ENCODE measurements at regions not wholly inside any gene's neighbourhood (a gene's known extent, or its start where the extent isn't known, plus 50 kb on each side); places are given as distances from the start of the nearest gene placed in this dataset.

DNA sequence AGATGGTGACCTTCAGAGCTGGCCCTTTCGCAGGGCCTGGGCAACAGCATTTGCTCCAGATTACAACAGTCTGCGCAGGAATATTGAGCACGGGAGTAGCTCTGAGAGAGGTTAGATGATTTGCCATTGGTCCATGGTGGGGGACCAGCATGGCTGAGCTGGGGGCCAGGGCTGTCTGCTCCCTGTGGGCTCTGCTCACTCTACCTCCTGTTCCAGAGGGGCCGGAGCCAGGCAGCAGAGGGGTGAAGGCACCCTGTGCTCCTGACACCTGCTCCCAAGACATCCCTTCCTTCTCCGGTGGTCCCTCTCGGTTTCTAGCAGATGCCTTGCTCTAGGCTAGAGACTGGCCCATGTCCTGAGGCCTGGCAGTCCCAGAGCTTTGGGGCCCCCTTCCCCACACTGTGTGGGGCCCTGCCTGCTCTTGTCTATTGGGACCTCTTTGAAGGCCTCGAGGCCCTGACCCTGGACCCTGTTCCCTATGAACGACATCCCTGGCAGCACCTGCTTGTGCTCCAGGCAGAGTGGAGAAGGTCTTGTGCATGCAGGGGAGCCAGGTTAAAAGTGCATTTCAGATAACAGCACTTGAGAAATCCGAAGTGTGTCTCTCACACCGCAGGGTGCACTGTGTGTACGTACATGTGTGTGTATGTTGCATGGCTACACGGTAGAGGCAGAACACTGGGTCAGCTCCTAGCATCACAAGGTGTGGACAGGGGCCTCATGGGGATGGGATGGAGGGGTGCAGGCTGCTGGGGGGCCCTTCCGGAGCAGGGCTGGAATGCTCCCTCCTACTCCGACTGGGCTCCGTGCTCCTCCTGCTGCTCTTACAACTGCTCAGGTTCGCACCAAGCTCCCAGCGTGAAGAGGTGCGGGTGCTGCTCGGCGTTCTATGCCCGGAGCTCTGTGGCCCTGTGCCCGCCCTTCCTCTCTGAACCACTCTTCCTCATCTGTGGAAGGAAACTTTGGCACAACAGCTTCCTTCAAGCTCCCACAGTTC, 123.3 kb upstream of the B3GAT1 start:
- no peaks in the 10 kb centered on the region for H3K9me3 ChIP-seq
- peaks cover 0 to 5% (median 0%) of the 10 kb centered on the region in 4 donors for H3K4me1 ChIP-seq
- 88% methylated on average over 22 of the region's 22 CpGs for WGBS, 2 donors
- no peak for TF ChIP-seq POLR2A (IDR thresholded peaks at IDR 0.05)
- TF ChIP-seq, protein P1, sequence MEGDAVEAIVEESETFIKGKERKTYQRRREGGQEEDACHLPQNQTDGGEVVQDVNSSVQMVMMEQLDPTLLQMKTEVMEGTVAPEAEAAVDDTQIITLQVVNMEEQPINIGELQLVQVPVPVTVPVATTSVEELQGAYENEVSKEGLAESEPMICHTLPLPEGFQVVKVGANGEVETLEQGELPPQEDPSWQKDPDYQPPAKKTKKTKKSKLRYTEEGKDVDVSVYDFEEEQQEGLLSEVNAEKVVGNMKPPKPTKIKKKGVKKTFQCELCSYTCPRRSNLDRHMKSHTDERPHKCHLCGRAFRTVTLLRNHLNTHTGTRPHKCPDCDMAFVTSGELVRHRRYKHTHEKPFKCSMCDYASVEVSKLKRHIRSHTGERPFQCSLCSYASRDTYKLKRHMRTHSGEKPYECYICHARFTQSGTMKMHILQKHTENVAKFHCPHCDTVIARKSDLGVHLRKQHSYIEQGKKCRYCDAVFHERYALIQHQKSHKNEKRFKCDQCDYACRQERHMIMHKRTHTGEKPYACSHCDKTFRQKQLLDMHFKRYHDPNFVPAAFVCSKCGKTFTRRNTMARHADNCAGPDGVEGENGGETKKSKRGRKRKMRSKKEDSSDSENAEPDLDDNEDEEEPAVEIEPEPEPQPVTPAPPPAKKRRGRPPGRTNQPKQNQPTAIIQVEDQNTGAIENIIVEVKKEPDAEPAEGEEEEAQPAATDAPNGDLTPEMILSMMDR (IDR thresholded peaks at IDR 0.05): no peak
- no peak for TF ChIP-seq POLR2AphosphoS5 (IDR thresholded peaks at IDR 0.05)
- TF ChIP-seq EP300 (IDR thresholded peaks at IDR 0.05): no peak
- peaks cover 0 to 8% (median 0%) of the 10 kb centered on the region in 3 donors for H3K27me3 ChIP-seq
- H3K36me3 ChIP-seq: no peaks in the 10 kb centered on the region
- no peak overlapping the region for H3K27ac ChIP-seq
- DNase-seq: peak; percentile 56
- intact Hi-C loops (cut with DNase I): no loop called here
- H3K4me3 ChIP-seq: no peak overlapping the region

DNA sequence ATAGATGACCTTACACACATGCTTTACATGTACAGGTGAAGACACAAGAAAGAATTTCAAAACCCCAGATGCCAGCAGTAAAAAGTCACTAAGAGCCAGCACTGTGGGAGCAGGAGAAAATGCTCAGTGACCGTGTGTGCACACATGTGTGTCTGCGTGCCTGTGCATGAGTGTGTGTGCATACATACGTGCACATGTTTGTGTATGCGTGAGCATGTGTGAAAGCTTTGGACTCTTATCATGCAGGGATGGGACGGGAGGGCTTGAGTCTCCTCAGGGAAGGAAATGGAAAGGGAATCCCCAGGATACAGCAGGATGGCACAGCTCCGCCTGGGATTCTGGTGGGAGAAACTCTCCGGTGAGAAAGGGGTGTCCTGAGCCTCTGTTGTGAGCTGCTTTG, 121.5 kb upstream of the B3GAT1 start:
- TF ChIP-seq POLR2AphosphoS5 (IDR thresholded peaks at IDR 0.05): no peak
- peak; percentile 46 for DNase-seq
- peaks cover 0 to 8% (median 0%) of the 10 kb centered on the region in 3 donors for H3K27me3 ChIP-seq

DNA sequence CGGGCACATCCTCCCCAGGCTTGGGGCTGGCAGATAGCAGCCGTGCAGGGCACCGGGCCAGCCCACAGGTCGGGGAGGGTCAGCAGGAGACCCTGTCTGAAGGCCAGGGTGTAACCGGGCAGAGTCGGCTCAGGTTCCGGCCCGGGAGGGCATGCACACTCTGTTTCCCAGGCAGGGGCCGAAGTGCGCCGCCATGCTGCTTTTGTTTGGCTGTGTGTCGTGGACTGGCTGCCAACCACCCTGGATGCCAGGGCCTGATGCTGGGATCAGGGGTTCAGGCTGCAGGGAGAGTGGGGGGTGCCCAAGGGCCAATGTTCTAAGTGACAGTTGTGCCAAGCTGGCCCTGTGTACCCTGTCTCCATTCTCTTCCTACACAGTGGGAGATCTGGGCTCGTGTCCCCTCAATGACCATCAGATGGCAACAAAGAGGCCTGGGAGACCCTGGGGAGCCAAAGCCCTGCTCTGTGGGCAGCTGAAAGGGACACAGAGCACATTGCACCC, 120.9 kb upstream of the B3GAT1 start:
- no peaks in the 10 kb centered on the region for H3K9me3 ChIP-seq
- intact Hi-C loops (cut with DNase I): no loop called here
- no peak overlapping the region for H3K27ac ChIP-seq
- peak; percentile 61 for DNase-seq
- 92 to 95% methylated on average over 13 of the region's 13 CpGs for WGBS, 2 donors
- H3K4me3 ChIP-seq: no peak overlapping the region
- H3K36me3 ChIP-seq: no peaks in the 10 kb centered on the region
- H3K4me1 ChIP-seq: peaks cover 0 to 5% (median 0%) of the 10 kb centered on the region in 4 donors
- TF ChIP-seq POLR2AphosphoS5 (IDR thresholded peaks at IDR 0.05): no peak
- TF ChIP-seq EP300 (IDR thresholded peaks at IDR 0.05): no peak
- TF ChIP-seq POLR2A (IDR thresholded peaks at IDR 0.05): no peak
- TF ChIP-seq, protein P1 (IDR thresholded peaks at IDR 0.05): no peak
- peaks cover 0 to 7% (median 0%) of the 10 kb centered on the region in 3 donors for H3K27me3 ChIP-seq

More for the DNA sequence above, 121.5 kb upstream of the B3GAT1 start:
- no peaks in the 10 kb centered on the region for H3K9me3 ChIP-seq
- H3K36me3 ChIP-seq: no peaks in the 10 kb centered on the region
- intact Hi-C loops (cut with DNase I): no loop called here
- peaks cover 0 to 5% (median 0%) of the 10 kb centered on the region in 4 donors for H3K4me1 ChIP-seq
- 90 to 92% methylated on average over 7 of the region's 7 CpGs for WGBS, 2 donors
- no peak overlapping the region for H3K4me3 ChIP-seq
- no peak overlapping the region for H3K27ac ChIP-seq

DNA sequence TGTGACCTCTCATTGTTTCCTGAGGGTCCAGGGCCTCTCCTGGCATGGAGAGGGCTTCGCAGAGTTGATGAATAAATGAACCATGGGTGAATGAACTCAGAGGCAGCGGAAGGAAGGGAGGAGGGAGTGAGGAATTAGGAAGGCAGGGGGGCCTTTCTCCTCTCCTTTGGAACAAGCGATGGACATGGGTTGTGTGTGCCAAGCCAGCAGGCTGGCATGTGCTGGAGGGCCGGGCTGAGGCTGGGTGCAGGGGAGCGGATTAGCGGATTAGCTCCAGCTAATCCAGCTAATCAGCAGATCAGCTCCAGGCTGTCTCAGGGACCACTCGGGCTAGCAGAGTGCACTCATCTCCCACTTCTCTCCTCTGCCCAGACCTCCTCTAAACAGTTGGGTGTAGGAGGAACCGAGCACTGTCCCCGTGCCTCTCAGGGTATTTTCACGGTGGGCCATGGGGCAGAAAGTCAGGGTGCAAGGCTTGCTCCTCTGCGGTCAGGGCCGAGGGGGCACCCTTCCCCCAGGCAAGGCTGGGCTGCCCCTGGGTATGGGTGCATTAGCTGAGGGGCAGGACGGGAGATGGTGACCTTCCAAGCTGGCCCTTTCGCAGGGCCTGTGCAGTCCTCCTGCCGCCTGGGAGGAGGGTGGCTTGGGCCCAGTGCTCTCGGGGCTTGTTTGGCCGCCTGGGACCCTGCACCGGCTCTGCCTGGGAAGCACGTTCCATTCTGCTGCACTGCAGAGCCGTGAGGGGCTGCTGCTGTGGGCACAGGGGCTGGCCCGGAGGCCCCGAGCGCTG, 120.3 kb upstream of the B3GAT1 start:
- H3K27ac ChIP-seq: no peak overlapping the region
- H3K27me3 ChIP-seq: peaks cover 0 to 2% (median 0%) of the 10 kb centered on the region in 3 donors
- no peak overlapping the region for H3K4me3 ChIP-seq
- no peaks in the 10 kb centered on the region for H3K9me3 ChIP-seq
- no peak for TF ChIP-seq POLR2A (IDR thresholded peaks at IDR 0.05)
- TF ChIP-seq, protein P1 (IDR thresholded peaks at IDR 0.05): no peak
- TF ChIP-seq POLR2AphosphoS5 (IDR thresholded peaks at IDR 0.05): no peak
- TF ChIP-seq EP300 (IDR thresholded peaks at IDR 0.05): no peak
- intact Hi-C loops (cut with DNase I): no loop called here
- H3K36me3 ChIP-seq: no peaks in the 10 kb centered on the region
- H3K4me1 ChIP-seq: peaks cover 0 to 5% (median 0%) of the 10 kb centered on the region in 4 donors
- DNase-seq: peak; percentile 57
- WGBS, 2 donors: 91 to 92% methylated on average over 23 of the region's 23 CpGs

All from sigmoid colon (tissue), 6 donors.